MM.1S (cell line): ENCODE measurements at regions not wholly inside any gene's neighbourhood (a gene's known extent, or its start where the extent isn't known, plus 50 kb on each side); places are given as distances from the start of the nearest gene placed in this dataset.

Source experiments
- DNase-seq: peaks from one replicate; pipeline ENCODE4 v3.0.0-alpha.2; 2015
- H2AFZ ChIP-seq: fragments of 300-600 bp; sonication (generic); 2 replicates; pipeline ENCODE4 v1.6.0; 2016; ENCODE audit warnings: antibody characterized with exemption, low read length
- H3F3A ChIP-seq: fragments of 300-600 bp; sonication (generic); 2 replicates; pipeline ENCODE4 v1.6.1; 2016; ENCODE audit warnings: mild to moderate bottlenecking, antibody characterized with exemption, low read length, moderate library complexity, mixed read lengths; ENCODE audit not compliant: insufficient read depth
- H3K27ac ChIP-seq: fragments of 300-600 bp; sonication (generic); 2 replicates; pipeline ENCODE4 v1.5.1; 2016; ENCODE audit warnings: mild to moderate bottlenecking, low read length
- H3K27me3 ChIP-seq: fragments of 300-600 bp; sonication (generic); replicated peaks from 2 replicates; pipeline ENCODE4 v1.6.0; 2016; ENCODE audit warnings: low read length; ENCODE audit not compliant: insufficient read depth
- H3K36me3 ChIP-seq: fragments of 300-600 bp; sonication (generic); replicated peaks from 2 replicates; pipeline ENCODE4 v1.6.1; 2016; ENCODE audit warnings: mild to moderate bottlenecking, low read length, mixed read lengths; ENCODE audit not compliant: insufficient read depth
- H3K4me1 ChIP-seq: fragments of 300-600 bp; sonication (generic); 2 replicates; pipeline ENCODE4 v1.6.1; 2016; ENCODE audit warnings: low read length, mixed read lengths
- H3K4me2 ChIP-seq: fragments of 300-600 bp; sonication (generic); 2 replicates; pipeline ENCODE4 v1.6.0; 2016; ENCODE audit warnings: low read depth, low read length
- H3K4me3 ChIP-seq: fragments of 300-600 bp; sonication (generic); 2 replicates; pipeline ENCODE4 v1.5.1; 2016; ENCODE audit warnings: low read length, mixed read lengths
- H3K79me2 ChIP-seq: fragments of 300-600 bp; sonication (generic); 2 replicates; pipeline ENCODE4 v1.6.1; 2016; ENCODE audit warnings: mixed run types, low read length, mixed read lengths
- H3K9ac ChIP-seq: fragments of 300-600 bp; sonication (generic); 2 replicates; pipeline ENCODE4 v1.6.1; 2016; ENCODE audit warnings: low read length, mixed read lengths
- H3K9me2 ChIP-seq: fragments of 300-600 bp; sonication (generic); replicated peaks from 2 replicates; pipeline ENCODE4 v1.6.1; 2016; ENCODE audit warnings: mild to moderate bottlenecking, low read length, mixed read lengths; ENCODE audit not compliant: insufficient read depth
- H3K9me3 ChIP-seq: fragments of 300-600 bp; sonication (generic); replicated peaks from 2 replicates; pipeline ENCODE4 v1.6.1; 2016; ENCODE audit warnings: mild to moderate bottlenecking, low read length, mixed read lengths; ENCODE audit not compliant: insufficient read depth
- H4K20me1 ChIP-seq: fragments of 300-600 bp; sonication (generic); 2 replicates; pipeline ENCODE4 v1.6.1; 2016; ENCODE audit warnings: mild to moderate bottlenecking, low read length, moderate library complexity, mixed read lengths; ENCODE audit not compliant: insufficient read depth
- EZH2 ChIP-seq: fragments of 300-600 bp; sonication (generic); optimal IDR thresholded peaks from 2 replicates; pipeline ENCODE3; 2017; ENCODE audit warnings: low read depth, mild to moderate bottlenecking, antibody characterized with exemption, low read length, mixed read lengths
- EZH2phosphoT487 ChIP-seq: fragments of 300-600 bp; sonication (generic); IDR thresholded peaks from 2 replicates; pipeline ENCODE4 v1.6.1; 2018; ENCODE audit warnings: antibody characterized with exemption, low read length
- TF ChIP-seq, protein P1 (sequence below): fragments of 300-600 bp; sonication (generic); IDR thresholded peaks from 2 replicates; pipeline ENCODE4 v1.5.1; 2016; ENCODE audit warnings: antibody characterized with exemption, low read length, mixed read lengths

DNA sequence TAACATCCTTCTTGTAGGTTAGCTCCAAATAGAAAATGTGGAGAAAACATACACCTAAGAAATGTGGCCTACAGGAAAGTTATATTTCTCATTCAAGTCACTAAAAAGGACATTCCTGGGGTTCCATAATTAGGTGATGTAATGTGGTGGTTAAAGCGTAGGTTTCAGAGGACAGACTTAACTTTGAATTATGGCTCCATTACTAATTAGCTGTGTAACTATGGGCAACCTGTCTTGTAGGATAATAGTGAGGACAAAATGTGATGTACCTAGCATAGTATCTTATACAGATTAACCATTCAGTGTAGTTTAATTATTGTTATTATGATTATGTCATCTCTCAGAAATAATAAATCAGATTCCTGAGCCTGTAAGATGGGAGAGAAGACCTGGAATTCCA is 602.5 kb downstream of the TSN start:
- H4K20me1 ChIP-seq = no peaks in the 10 kb centered on the region
- H3K36me3 ChIP-seq = no peaks in the 10 kb centered on the region
- no peaks in the 10 kb centered on the region for H3K4me1 ChIP-seq
- no peak for TF ChIP-seq EZH2
- TF ChIP-seq, protein P1, sequence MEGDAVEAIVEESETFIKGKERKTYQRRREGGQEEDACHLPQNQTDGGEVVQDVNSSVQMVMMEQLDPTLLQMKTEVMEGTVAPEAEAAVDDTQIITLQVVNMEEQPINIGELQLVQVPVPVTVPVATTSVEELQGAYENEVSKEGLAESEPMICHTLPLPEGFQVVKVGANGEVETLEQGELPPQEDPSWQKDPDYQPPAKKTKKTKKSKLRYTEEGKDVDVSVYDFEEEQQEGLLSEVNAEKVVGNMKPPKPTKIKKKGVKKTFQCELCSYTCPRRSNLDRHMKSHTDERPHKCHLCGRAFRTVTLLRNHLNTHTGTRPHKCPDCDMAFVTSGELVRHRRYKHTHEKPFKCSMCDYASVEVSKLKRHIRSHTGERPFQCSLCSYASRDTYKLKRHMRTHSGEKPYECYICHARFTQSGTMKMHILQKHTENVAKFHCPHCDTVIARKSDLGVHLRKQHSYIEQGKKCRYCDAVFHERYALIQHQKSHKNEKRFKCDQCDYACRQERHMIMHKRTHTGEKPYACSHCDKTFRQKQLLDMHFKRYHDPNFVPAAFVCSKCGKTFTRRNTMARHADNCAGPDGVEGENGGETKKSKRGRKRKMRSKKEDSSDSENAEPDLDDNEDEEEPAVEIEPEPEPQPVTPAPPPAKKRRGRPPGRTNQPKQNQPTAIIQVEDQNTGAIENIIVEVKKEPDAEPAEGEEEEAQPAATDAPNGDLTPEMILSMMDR = no peak
- no peak for TF ChIP-seq EZH2phosphoT487
- no peak overlapping the region for H3K9ac ChIP-seq
- H3K4me3 ChIP-seq = no peak overlapping the region
- H3F3A ChIP-seq = no peaks in the 10 kb centered on the region
- no peaks in the 10 kb centered on the region for H3K27me3 ChIP-seq
- no peaks in the 10 kb centered on the region for H3K79me2 ChIP-seq
- no peak overlapping the region for H2AFZ ChIP-seq
- no peaks in the 10 kb centered on the region for H3K9me2 ChIP-seq
- no peak overlapping the region for H3K4me2 ChIP-seq
- H3K27ac ChIP-seq = no peak overlapping the region
- no peak for DNase-seq
- no peaks in the 10 kb centered on the region for H3K9me3 ChIP-seq

DNA sequence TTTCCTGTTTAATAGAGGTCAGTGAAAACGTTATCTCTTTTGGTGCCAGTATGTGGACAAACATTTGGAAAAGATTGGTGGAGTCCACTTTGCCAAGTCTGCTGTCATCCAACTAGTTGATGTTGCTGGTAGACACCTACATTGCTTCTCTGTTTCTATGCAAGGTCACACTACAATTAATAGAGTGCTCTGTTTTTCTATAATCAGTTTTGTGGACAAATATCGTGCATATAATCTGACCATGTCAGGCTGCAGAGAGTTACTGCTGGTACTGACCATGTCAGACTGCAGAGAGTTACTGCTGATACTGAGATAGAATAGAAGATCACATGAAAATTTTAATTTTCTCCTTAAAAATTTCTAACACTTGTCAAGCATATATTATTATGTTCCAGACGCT is 603.3 kb downstream of the TSN start:
- no peaks in the 10 kb centered on the region for H3K9me3 ChIP-seq
- no peak overlapping the region for H3K4me2 ChIP-seq
- DNase-seq = no peak
- no peak overlapping the region for H3K4me3 ChIP-seq
- no peaks in the 10 kb centered on the region for H3K36me3 ChIP-seq
- no peaks in the 10 kb centered on the region for H3K27me3 ChIP-seq
- TF ChIP-seq, protein P1 = no peak
- TF ChIP-seq EZH2phosphoT487 (no peak), EZH2 (no peak)
- H3K79me2 ChIP-seq = no peaks in the 10 kb centered on the region
- no peak overlapping the region for H3K27ac ChIP-seq
- H3K4me1 ChIP-seq = no peaks in the 10 kb centered on the region
- no peaks in the 10 kb centered on the region for H4K20me1 ChIP-seq
- H3F3A ChIP-seq = no peaks in the 10 kb centered on the region
- no peak overlapping the region for H3K9ac ChIP-seq
- no peaks in the 10 kb centered on the region for H3K9me2 ChIP-seq
- no peak overlapping the region for H2AFZ ChIP-seq

DNA sequence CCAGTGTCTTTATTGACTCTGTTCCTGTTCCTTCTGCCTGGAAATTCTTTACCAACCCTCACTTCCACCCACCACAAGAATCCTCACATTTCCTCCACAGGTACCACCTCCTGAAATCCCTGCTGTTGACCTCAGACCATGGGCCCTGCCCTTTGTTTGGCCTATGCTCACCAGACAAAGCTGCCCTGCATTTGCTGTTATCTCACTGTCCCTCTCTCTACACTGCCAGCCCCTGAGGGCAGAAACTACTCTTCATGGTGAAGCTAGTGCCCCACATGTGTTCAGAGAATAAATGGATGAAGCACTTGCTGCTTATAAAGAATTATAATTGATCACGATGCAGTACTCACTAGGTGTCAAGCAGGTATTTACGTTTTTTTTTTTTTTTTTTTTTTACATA is 608.4 kb downstream of the TSN start:
- Histone ChIP-seq H3K9me3 (no peaks in the 10 kb centered on the region), H3K79me2 (no peaks in the 10 kb centered on the region), H3K36me3 (no peaks in the 10 kb centered on the region), H3K4me3 (no peak overlapping the region), H3F3A (no peaks in the 10 kb centered on the region), H3K4me2 (no peak overlapping the region), H3K9ac (no peak overlapping the region), H4K20me1 (no peaks in the 10 kb centered on the region), H3K27me3 (no peaks in the 10 kb centered on the region), H3K27ac (no peak overlapping the region), H2AFZ (no peak overlapping the region), H3K4me1 (no peaks in the 10 kb centered on the region), H3K9me2 (no peaks in the 10 kb centered on the region)
- TF ChIP-seq EZH2 (no peak), EZH2phosphoT487 (no peak)
- TF ChIP-seq, protein P1 = no peak
- DNase-seq = no peak
